RKO (cell line): ENCODE measurements at regions not wholly inside any gene's neighbourhood (a gene's known extent, or its start where the extent isn't known, plus 50 kb on each side); places are given as distances from the start of the nearest gene placed in this dataset.

ENCODE experiments used
- DNase-seq: peaks from one replicate; pipeline ENCODE4 v3.0.0-alpha.2; 2016; ENCODE audit warnings: low spot score

GRCh38 chr4:171162478-171162877 lies 650.7 kb upstream of the GALNTL6 start:
- DNase-seq, result no peak

- DNase-seq, result no peak
Measured at GRCh38 chr4:171157462-171158082, 655.6 kb upstream of the GALNTL6 start.

- DNase-seq, result no peak
Measured at GRCh38 chr4:171142639-171143038, 670.6 kb upstream of the GALNTL6 start.

- DNase-seq, result no peak
Measured at GRCh38 chr4:171142045-171142444, 671.2 kb upstream of the GALNTL6 start.

GRCh38 chr4:171130256-171130801 lies 682.9 kb upstream of the GALNTL6 start:
- no peak for DNase-seq

- no peak for DNase-seq
Measured at GRCh38 chr4:171118091-171118490, 695.1 kb upstream of the GALNTL6 start.

- DNase-seq, result no peak
Measured at GRCh38 chr4:171117457-171117856, 695.7 kb upstream of the GALNTL6 start.

- DNase-seq, result no peak
Measured at GRCh38 chr4:171101845-171102244, 711.4 kb upstream of the GALNTL6 start.

- DNase-seq, result no peak
Measured at GRCh38 chr4:171087089-171087488, 726.1 kb upstream of the GALNTL6 start.

GRCh38 chr4:171067422-171067821 lies 745.8 kb upstream of the GALNTL6 start:
- peak; percentile 11 for DNase-seq

GRCh38 chr4:171049380-171049779 lies 763.8 kb upstream of the GALNTL6 start:
- no peak for DNase-seq

- no peak for DNase-seq
Measured at GRCh38 chr4:171042989-171043524, 770.1 kb upstream of the GALNTL6 start.

- no peak for DNase-seq
Measured at GRCh38 chr4:171035909-171036308, 777.3 kb upstream of the GALNTL6 start.

- DNase-seq, result no peak
Measured at GRCh38 chr4:171031338-171031737, 781.9 kb upstream of the GALNTL6 start.

GRCh38 chr4:171025776-171026175 lies 787.4 kb upstream of the GALNTL6 start:
- DNase-seq, result peak; percentile 23

- DNase-seq, result no peak
Measured at GRCh38 chr4:171025343-171025742, 787.9 kb upstream of the GALNTL6 start.

GRCh38 chr4:171024720-171025303 lies 788.4 kb upstream of the GALNTL6 start:
- no peak for DNase-seq

GRCh38 chr4:171022824-171023230 lies 790.4 kb upstream of the GALNTL6 start:
- DNase-seq, result no peak

GRCh38 chr4:171017593-171017992 lies 795.6 kb upstream of the GALNTL6 start:
- no peak for DNase-seq

GRCh38 chr4:171016145-171016544 lies 797.1 kb upstream of the GALNTL6 start:
- DNase-seq, result no peak

GRCh38 chr4:171015441-171015840 lies 797.8 kb upstream of the GALNTL6 start:
- no peak for DNase-seq

GRCh38 chr4:171007618-171008390 lies 805.4 kb upstream of the GALNTL6 start:
- DNase-seq, result no peak

GRCh38 chr4:171002246-171002645 lies 811.0 kb upstream of the GALNTL6 start:
- no peak for DNase-seq
